ENCODE measurements at regions not wholly inside any gene's neighbourhood (a gene's known extent, or its start where the extent isn't known, plus 50 kb on each side); places are given as distances from the start of the nearest gene placed in this dataset.

DNA sequence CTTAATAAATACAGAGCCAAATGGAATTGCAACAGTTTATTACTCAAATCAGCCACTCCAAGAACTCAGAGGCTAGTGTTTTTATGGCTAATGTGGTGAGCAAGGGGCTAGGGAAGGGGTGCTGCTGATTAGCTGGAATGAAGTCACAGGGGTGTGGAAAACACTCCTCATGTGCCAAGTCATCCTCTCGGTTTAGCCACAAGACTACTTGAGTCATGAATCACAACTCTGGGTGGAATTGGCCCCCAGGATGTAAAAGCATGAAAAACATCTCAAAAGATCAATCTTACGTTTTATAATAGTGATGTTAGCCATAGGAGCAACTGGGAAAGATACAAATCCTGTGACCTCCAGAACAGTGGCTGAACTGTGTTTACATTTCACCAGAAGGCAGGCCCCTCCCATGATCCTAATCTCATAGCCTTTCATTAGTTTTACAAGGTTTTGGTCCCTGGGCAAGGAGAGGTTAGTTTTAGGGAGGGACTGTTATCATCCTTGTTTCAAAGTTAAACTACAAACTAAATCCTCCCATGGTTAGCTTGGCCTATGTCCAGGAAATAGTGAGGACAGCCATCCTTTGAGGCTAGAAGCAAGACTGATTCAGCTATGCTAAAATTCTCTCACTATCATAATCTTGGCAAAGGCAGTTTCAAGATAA is 2020.1 kb upstream of the PCDH20 start:
- no peak for TF ChIP-seq ZNF274 (IDR thresholded peaks at IDR 0.05; ENCODE audit: low read depth, low read length)
- H3K4me3 ChIP-seq (ENCODE audit: low read length), result no peak overlapping the region

DNA sequence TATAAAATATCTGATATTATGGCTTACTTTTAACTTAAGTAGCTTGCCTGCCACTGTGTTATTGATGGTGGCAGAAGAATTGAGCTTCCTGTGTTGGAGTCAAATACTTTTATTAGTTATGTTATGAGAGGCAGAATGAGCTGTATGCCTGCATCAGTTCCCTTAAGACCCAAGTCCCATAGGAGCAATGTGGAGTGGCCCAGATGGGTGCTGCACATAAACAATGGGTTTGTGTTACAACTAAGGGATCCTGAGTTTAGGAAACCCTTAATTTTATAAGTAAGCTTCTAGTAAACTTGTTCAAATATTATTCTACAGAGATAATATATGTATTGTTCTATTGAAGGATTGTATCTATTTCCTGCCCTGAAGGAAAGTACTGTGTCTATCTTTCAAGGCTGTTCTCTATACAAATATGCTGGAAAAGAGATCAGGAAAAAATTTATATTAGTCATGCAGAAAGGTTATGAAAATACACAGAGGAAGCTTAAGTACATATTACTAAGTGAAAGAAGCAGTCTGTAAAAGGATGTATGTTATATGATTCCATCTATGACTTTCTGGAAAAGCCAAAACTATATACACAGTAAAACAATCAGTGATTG is 2018.0 kb upstream of the PCDH20 start:
- TF ChIP-seq ZNF274 (IDR thresholded peaks at IDR 0.05; ENCODE audit: low read depth, low read length), result no peak
- H3K4me3 ChIP-seq (ENCODE audit: low read length), result no peak overlapping the region

DNA sequence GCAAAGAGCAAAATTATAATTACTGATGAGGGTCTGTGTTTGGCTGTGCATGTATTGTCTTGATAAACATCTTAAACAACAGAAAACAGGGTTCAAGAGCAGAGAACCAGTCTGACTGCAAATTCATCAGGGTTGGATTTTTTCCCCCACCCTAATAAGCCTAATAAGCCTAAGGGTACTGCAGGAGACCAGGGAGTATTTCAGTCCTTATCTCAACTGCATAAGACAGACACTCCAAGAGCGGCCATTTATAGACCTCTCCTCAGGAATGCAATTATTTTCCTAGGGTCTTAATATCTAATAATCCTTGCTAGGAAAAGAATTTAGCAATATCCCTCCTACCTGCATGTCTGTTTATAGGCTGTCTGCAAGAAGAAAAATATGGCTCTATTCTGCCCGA is 2011.5 kb upstream of the PCDH20 start:
- no peak overlapping the region for H3K4me3 ChIP-seq (ENCODE audit: low read length)

GRCh38 chr13:63425131-63425530 is 2009.5 kb upstream of the PCDH20 start:
- no peak for TF ChIP-seq ZNF274 (IDR thresholded peaks at IDR 0.05; ENCODE audit: low read depth, low read length)
- no peak overlapping the region for H3K4me3 ChIP-seq (ENCODE audit: low read length)

More for the DNA sequence above, 2011.5 kb upstream of the PCDH20 start:
- no peak for TF ChIP-seq ZNF274 (IDR thresholded peaks at IDR 0.05; ENCODE audit: low read depth, low read length)

DNA sequence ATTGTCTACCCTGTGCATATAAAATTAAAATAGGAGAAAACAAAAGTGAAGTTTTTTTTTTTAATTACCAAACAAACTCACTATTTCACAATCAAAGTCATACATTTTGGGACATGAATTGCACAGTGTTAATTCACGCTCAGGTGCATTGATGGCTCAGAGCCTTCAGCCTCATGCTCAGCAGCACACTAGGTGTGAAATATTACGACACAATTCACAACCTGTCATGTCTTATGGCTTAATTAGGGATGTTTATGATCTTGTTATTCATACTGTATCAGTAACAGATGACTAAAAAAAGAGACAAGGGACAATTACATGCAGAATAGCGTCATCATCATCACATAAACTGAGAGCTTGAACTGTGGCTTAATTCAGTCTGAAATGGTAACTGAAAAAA is 2005.5 kb upstream of the PCDH20 start:
- no peak overlapping the region for H3K4me3 ChIP-seq (ENCODE audit: low read length)
- TF ChIP-seq ZNF274 (IDR thresholded peaks at IDR 0.05; ENCODE audit: low read depth, low read length), result no peak

GRCh38 chr13:63420685-63421084 is 2005.0 kb upstream of the PCDH20 start:
- H3K4me3 ChIP-seq (ENCODE audit: low read length), result no peak overlapping the region
- TF ChIP-seq ZNF274 (IDR thresholded peaks at IDR 0.05; ENCODE audit: low read depth, low read length), result no peak

- no peak overlapping the region for H3K4me3 ChIP-seq (ENCODE audit: low read length)
- no peak for TF ChIP-seq ZNF274 (IDR thresholded peaks at IDR 0.05; ENCODE audit: low read depth, low read length)
Observed at GRCh38 chr13:63414247-63414646, 1998.6 kb upstream of the PCDH20 start.

GRCh38 chr13:63409791-63410351 is 1994.2 kb upstream of the PCDH20 start:
- TF ChIP-seq ZNF274 (IDR thresholded peaks at IDR 0.05; ENCODE audit: low read depth, low read length), result no peak
- no peak overlapping the region for H3K4me3 ChIP-seq (ENCODE audit: low read length)

DNA sequence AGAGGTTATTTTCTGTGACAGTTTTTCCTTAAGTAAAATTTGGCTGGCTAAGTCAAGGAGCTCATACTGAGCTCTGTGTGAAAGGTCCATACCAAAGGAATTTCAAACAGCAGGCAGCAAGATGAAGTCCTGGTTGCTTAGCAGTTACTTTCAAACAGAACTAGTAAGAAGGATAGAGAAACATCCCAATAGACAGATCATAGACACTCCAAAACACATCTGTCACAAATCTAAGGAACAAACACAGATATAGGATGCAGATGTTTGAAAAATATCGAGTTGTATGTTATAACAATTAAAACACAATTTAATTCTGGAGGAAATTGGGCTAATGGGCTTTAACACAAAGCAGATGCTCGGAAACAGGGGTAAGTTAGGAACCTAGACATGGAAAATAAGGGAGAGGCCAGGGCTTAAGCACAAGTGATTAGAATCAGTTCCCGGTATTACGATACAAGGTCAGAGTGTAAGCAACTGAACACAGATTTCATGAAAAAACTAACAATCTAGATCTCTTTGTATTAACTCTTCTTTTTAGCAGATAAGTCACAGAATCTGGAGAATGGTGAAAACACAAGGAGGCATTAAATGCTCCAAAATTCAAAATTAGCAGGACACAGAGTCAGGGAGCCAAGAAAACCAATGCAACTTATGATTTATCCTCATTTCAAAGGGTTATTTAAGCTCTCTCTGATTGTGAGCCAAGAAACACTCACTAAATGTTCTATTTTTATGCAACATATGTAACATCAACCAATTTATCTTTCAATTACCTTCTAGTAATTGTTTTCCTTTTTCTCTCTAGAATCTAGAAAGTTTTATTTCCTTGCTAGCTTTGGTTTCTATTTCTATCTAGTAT is 1992.9 kb upstream of the PCDH20 start:
- H3K4me3 ChIP-seq (ENCODE audit: low read length), result no peak overlapping the region
- no peak for TF ChIP-seq ZNF274 (IDR thresholded peaks at IDR 0.05; ENCODE audit: low read depth, low read length)

- H3K4me3 ChIP-seq (ENCODE audit: low read length), result no peak overlapping the region
- TF ChIP-seq ZNF274 (IDR thresholded peaks at IDR 0.05; ENCODE audit: low read depth, low read length), result no peak
Observed at GRCh38 chr13:63403733-63404132, 1988.1 kb upstream of the PCDH20 start.

DNA sequence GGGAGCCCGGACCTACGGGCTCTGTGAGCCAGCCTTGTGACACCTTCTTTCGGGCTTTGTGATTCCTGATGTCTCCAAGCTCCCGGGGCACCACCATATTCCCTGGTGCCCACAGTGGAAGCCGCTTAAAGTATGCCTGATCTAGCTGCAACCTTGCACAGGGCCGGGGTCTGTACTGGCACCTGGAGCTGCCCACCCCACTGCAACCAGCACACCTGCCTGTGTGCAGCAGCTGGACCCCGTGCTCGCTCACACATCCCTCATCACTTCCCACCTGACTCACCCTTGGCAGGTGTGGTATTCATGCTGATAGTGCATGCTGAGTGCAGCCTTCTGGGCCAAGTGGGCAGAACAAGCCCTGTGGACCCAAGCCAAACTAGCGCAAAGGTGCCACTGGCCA is 1981.1 kb upstream of the PCDH20 start:
- H3K4me3 ChIP-seq (ENCODE audit: low read length), result no peak overlapping the region
- no peak for TF ChIP-seq ZNF274 (IDR thresholded peaks at IDR 0.05; ENCODE audit: low read depth, low read length)

- no peak overlapping the region for H3K4me3 ChIP-seq (ENCODE audit: low read length)
- TF ChIP-seq ZNF274 (IDR thresholded peaks at IDR 0.05; ENCODE audit: low read depth, low read length), result no peak
Observed at GRCh38 chr13:63393112-63393511, 1977.5 kb upstream of the PCDH20 start.

DNA sequence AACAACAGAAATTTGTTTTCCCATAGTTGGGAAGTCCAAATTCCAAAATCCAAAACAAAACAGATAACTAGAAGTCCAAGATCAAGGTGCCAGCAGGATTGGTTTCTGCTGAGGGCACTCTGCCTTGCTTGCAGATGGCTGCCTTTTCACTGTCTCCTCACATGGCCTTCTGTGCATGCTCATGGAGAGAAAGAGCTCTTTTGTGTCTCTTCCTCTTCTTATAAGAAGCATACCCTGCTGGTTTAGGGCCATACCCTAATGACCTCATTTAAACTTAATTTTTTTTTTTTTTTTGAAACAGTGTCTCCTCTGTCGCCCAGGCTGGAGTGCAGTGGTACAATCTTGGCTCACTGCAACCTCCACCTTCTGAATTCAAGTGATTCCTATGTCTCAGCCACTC is 1974.1 kb upstream of the PCDH20 start:
- TF ChIP-seq ZNF274 (IDR thresholded peaks at IDR 0.05; ENCODE audit: low read depth, low read length), result no peak

DNA sequence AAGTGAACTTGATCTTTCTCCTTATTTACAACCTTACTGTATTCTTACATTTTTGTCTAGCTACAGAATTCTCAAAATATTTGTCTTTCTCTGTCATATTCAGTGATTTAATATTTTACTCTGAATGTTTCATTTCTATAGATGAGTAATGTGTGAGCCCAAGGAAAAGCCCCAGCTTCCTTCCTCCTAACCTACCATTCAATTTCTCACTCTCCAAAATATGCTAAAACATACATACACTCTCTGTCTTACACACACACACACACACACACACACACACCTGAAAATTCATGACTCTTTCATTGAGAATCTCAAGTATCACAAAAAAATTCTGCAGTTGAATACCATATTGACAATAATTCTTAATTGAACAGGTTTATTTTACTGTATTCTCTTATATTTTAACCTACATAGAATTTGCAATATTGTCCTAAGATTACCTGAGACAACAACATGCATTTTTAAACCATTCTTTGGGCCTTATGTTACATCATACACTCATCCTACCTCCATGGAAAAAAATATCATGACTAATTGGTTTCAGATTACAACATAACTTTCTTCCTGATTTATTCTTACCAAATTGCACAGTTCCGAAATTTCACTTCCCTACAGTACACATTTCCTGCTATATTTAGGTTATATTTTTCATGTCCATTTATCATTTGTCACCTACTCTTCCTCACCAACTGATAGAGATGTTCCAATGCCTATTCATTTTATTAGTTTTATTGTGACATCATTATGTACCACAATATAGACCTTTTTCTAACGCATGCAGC is 1965.6 kb upstream of the PCDH20 start:
- TF ChIP-seq ZNF274 (IDR thresholded peaks at IDR 0.05; ENCODE audit: low read depth, low read length), result no peak
- H3K4me3 ChIP-seq (ENCODE audit: low read length), result no peak overlapping the region

More for the DNA sequence above, 1974.1 kb upstream of the PCDH20 start:
- no peak overlapping the region for H3K4me3 ChIP-seq (ENCODE audit: low read length)
